Lower leg skin (tissue), 4 donors: ENCODE measurements at regions not wholly inside any gene's neighbourhood (a gene's known extent, or its start where the extent isn't known, plus 50 kb on each side); places are given as distances from the start of the nearest gene placed in this dataset.

Experiments used
- DNase-seq, 2 donors: peaks; one replicate each; pipeline ENCODE4 v3.0.0-alpha.2; 2019; ENCODE audit warnings: low spot score in 2 of 2
- H3K4me3 ChIP-seq: fragments of 200-600 bp; sonication (generic); 2 replicates; pipeline ENCODE4 v1.5.1; 2017; ENCODE audit warnings: mild to moderate bottlenecking, low read depth; ENCODE audit not compliant: poor library complexity, severe bottlenecking
- CTCF ChIP-seq, 3 donors: fragments of 450-650 bp; IDR thresholded peaks; one replicate each; pipeline ENCODE4 v1.5.1; 2016; ENCODE audit warnings: antibody characterized with exemption in 3 of 3, mild to moderate bottlenecking in 3 of 3, moderate library complexity in 2 of 3
- POLR2A ChIP-seq, 2 donors: fragments of 450-650 bp; IDR thresholded peaks; one replicate each; pipeline ENCODE4 v1.6.1; 2016 to 2017; ENCODE audit warnings: antibody characterized with exemption in 2 of 2, mild to moderate bottlenecking in 1 of 2, moderate library complexity in 1 of 2
- WGBS, 2 donors: methylation state at CpG; one replicate each; pipeline ENCODE4 v1.1.5; 2018; 5-methylcytosine and 5-hydroxymethylcytosine counted together
- intact Hi-C: fragments of 100-400 bp; cut with DNase I; formaldehyde crosslinking; loops from one replicate; pipeline ENCODE4 v1.15.0; 2023; ENCODE audit warnings: low total_unique reads

GRCh38 chr6:82744286-82745015 is 321.2 kb downstream of the UBE3D start:
- WGBS, 2 donors: 88 to 95% methylated on average over 1 of the region's 1 CpG
- no peak for DNase-seq
- intact Hi-C loops: no loop called here
- no peak for TF ChIP-seq CTCF (IDR thresholded peaks at IDR 0.05)
- no peak for TF ChIP-seq POLR2A (IDR thresholded peaks at IDR 0.05)
- no peak overlapping the region for H3K4me3 ChIP-seq

DNA sequence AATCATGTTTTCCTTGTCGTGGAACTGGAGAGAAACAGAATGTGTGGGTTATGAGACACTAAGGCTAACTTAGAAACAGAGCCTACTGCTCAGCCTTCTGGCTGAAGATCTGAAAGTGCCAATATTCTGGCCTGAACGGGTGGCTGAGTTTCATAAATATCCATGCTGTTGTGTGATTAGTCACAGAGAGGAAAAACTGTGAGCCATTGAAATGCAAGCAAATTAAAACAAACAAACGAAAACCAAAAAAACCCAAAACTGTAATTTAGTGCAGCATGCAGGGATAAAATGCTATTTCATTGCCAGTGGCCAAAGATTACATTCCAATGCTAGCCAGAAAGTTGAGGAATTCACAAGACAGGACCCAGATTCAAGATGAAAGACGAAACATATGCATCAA is 315.1 kb downstream of the UBE3D start:
- DNase-seq: no peak
- intact Hi-C loops: no loop called here
- no peak overlapping the region for H3K4me3 ChIP-seq
- 65 to 69% methylated on average over 4 of the region's 4 CpGs for WGBS, 2 donors
- TF ChIP-seq POLR2A (IDR thresholded peaks at IDR 0.05) (no peak), CTCF (IDR thresholded peaks at IDR 0.05) (no peak)

DNA sequence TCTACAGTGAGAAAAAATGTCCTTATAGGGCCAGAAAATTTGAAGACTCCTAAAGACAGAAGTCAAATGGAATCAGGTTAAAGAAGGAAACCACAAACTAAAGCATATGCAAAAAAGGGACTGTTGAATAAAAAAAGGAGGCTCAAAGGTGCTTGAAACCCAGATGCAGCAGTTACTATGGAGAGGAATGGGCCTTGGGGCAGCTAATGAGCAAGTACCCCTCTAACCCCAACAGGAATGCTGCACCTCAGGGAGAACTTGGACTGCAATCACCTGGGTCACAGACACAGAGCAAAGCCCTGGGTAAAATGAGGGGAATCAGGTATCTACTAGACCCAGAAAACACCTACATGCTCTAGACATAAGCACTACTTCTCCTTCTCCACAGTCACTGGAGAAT is 313.9 kb downstream of the UBE3D start:
- DNase-seq: no peak
- H3K4me3 ChIP-seq: no peak overlapping the region
- intact Hi-C loops: no loop called here
- TF ChIP-seq CTCF (IDR thresholded peaks at IDR 0.05) (no peak), POLR2A (IDR thresholded peaks at IDR 0.05) (no peak)

- WGBS, 2 donors: 72 to 75% methylated on average over 2 of the region's 2 CpGs
- no peak overlapping the region for H3K4me3 ChIP-seq
- TF ChIP-seq POLR2A (IDR thresholded peaks at IDR 0.05): no peak
- no peak for TF ChIP-seq CTCF (IDR thresholded peaks at IDR 0.05)
- intact Hi-C loops: no loop called here
- no peak for DNase-seq
Measured at GRCh38 chr6:82761674-82762345, 303.8 kb downstream of the UBE3D start.

GRCh38 chr6:82766476-82766875 is 299.2 kb downstream of the UBE3D start:
- 88 to 93% methylated on average over 1 of the region's 1 CpG for WGBS, 2 donors
- no peak for DNase-seq
- intact Hi-C loops: no loop called here
- H3K4me3 ChIP-seq: no peak overlapping the region
- TF ChIP-seq POLR2A (IDR thresholded peaks at IDR 0.05) (no peak), CTCF (IDR thresholded peaks at IDR 0.05) (no peak)
